Keratinocyte (primary cell): ENCODE measurements at regions not wholly inside any gene's neighbourhood (a gene's known extent, or its start where the extent isn't known, plus 50 kb on each side); places are given as distances from the start of the nearest gene placed in this dataset.

ENCODE experiments used
- EZH2 ChIP-seq: IDR thresholded peaks from one replicate; pipeline ENCODE4 v1.6.1; 2012; ENCODE audit warnings: inconsistent platforms, mild to moderate bottlenecking, low read length, moderate library complexity
- TF ChIP-seq, protein P1 (sequence below), 3 experiments: IDR thresholded peaks in 1 of 3; conservative IDR thresholded peaks in 1 of 3; optimal IDR thresholded peaks in 1 of 3; 2 replicates in 2 of 3; 3 replicates in 1 of 3; pipeline versions ENCODE3 to v1.5.1; 2011; ENCODE audit warnings: low read length in 3 of 3, mild to moderate bottlenecking in 3 of 3, moderate library complexity in 2 of 3, control low read depth in 1 of 3, inconsistent platforms in 1 of 3; ENCODE audit not compliant: insufficient read depth in 2 of 3; ENCODE audit errors: extremely low read depth in 1 of 3

- TF ChIP-seq, protein P1, sequence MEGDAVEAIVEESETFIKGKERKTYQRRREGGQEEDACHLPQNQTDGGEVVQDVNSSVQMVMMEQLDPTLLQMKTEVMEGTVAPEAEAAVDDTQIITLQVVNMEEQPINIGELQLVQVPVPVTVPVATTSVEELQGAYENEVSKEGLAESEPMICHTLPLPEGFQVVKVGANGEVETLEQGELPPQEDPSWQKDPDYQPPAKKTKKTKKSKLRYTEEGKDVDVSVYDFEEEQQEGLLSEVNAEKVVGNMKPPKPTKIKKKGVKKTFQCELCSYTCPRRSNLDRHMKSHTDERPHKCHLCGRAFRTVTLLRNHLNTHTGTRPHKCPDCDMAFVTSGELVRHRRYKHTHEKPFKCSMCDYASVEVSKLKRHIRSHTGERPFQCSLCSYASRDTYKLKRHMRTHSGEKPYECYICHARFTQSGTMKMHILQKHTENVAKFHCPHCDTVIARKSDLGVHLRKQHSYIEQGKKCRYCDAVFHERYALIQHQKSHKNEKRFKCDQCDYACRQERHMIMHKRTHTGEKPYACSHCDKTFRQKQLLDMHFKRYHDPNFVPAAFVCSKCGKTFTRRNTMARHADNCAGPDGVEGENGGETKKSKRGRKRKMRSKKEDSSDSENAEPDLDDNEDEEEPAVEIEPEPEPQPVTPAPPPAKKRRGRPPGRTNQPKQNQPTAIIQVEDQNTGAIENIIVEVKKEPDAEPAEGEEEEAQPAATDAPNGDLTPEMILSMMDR (optimal IDR thresholded peaks at IDR 0.05 in 1 of 3, IDR thresholded peaks at IDR 0.05 in 1 of 3, conservative IDR thresholded peaks at IDR 0.05 in 1 of 3; ENCODE audit: extremely low read depth in 1 of 3, insufficient read depth in 2 of 3, low read length in 3 of 3) = no peak
- no peak for TF ChIP-seq EZH2
Observed at GRCh38 chr5:124883681-124884080, 137.2 kb upstream of the ZNF608 start.
